C4-2B (cell line): ENCODE measurements at regions not wholly inside any gene's neighbourhood (a gene's known extent, or its start where the extent isn't known, plus 50 kb on each side); places are given as distances from the start of the nearest gene placed in this dataset.

Experiments
- H3K27ac ChIP-seq: fragments of 450-650 bp; 2 replicates; pipeline ENCODE4 v1.5.1; 2017
- CTCF ChIP-seq: fragments of 450-650 bp; conservative IDR thresholded peaks from 2 replicates; pipeline ENCODE4 v1.5.1; 2017; ENCODE audit warnings: mild to moderate bottlenecking
- ZFX ChIP-seq: fragments of 450-650 bp; IDR thresholded peaks from 2 replicates; pipeline ENCODE4 v1.6.1; 2017

GRCh38 chr20:11119573-11119972 lies 445.8 kb upstream of the JAG1 start:
- H3K27ac ChIP-seq = no peak overlapping the region
- no peak for TF ChIP-seq CTCF
- TF ChIP-seq ZFX = no peak

- no peak overlapping the region for H3K27ac ChIP-seq
- TF ChIP-seq CTCF (no peak), ZFX (no peak)
These were observed 446.6 kb upstream of the JAG1 start for GRCh38 chr20:11120431-11120830.

- H3K27ac ChIP-seq = no peak overlapping the region
- TF ChIP-seq CTCF = no peak
- TF ChIP-seq ZFX = no peak
These were observed 451.2 kb upstream of the JAG1 start for GRCh38 chr20:11124849-11125505.

GRCh38 chr20:11128220-11128718 lies 454.5 kb upstream of the JAG1 start:
- no peak overlapping the region for H3K27ac ChIP-seq
- TF ChIP-seq ZFX = no peak
- no peak for TF ChIP-seq CTCF

- TF ChIP-seq CTCF = no peak
- no peak for TF ChIP-seq ZFX
These were observed 454.9 kb upstream of the JAG1 start for GRCh38 chr20:11128721-11129120.

GRCh38 chr20:11130554-11131166 lies 456.9 kb upstream of the JAG1 start:
- no peak overlapping the region for H3K27ac ChIP-seq
- TF ChIP-seq ZFX = no peak
- no peak for TF ChIP-seq CTCF

More at GRCh38 chr20:11128721-11129120, 454.9 kb upstream of the JAG1 start:
- H3K27ac ChIP-seq = no peak overlapping the region

GRCh38 chr20:11132819-11133415 lies 459.1 kb upstream of the JAG1 start:
- TF ChIP-seq ZFX = no peak
- TF ChIP-seq CTCF = no peak
- H3K27ac ChIP-seq = no peak overlapping the region
